H7 (cell line): ENCODE measurements at regions not wholly inside any gene's neighbourhood (a gene's known extent, or its start where the extent isn't known, plus 50 kb on each side); places are given as distances from the start of the nearest gene placed in this dataset.

Experiments
- DNase-seq: peaks from one replicate; pipeline ENCODE4 v3.0.0; 2012
- H3K27me3 ChIP-seq: 2 replicates; pipeline ENCODE4 v1.6.0; 2011; ENCODE audit warnings: mild to moderate bottlenecking, low read length; ENCODE audit not compliant: control insufficient read depth, insufficient read depth
- H3K36me3 ChIP-seq: replicated peaks from 2 replicates; pipeline ENCODE4 v1.5.1; 2011; ENCODE audit warnings: low read length; ENCODE audit not compliant: control insufficient read depth, insufficient read depth
- H3K4me3 ChIP-seq: 2 replicates; pipeline ENCODE4 v1.5.1; 2011; ENCODE audit warnings: low read depth, mild to moderate bottlenecking, control low read depth, low read length, moderate library complexity; ENCODE audit not compliant: insufficient read depth

DNA sequence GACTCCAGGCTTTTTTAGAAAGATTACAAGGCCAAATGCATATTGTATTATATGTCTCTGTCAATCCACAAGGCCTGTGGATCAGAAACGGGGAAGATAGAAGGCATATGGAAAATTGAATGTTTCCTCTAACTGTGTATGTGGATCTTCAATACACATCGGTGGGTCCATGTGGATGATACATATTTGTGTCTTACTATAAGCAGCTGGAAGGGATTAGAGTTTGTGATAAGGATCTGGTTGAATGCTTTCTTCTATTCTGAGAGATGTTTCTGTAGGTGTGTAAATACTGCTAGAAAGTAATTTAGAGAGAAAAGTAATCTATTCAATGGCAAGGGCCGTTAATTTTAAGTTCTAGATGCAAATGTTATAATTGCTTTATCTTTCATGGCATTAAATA is 137.8 kb upstream of the AKR1E2 start:
- H3K27me3 ChIP-seq, result no peaks in the 10 kb centered on the region
- no peak for DNase-seq
- H3K4me3 ChIP-seq, result no peak overlapping the region
- no peaks in the 10 kb centered on the region for H3K36me3 ChIP-seq

DNA sequence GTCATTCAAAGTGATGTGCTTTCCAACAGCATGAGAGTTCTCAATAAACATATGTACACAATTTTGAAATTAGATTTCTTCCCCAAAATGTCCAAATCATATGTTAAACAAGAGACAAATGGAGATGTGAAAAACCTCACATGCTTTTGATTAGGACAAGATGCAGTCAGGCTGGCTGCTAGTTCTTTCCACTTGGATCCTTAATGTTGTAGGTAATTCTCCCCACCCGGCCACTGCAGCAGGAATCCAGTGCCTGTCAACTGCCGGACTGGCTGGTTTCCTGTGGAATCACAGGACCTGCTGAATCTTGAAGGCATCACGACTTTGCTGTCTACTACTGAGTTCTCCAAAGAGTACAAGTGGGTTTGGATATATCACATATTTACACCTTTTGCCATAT is 138.6 kb upstream of the AKR1E2 start:
- no peak overlapping the region for H3K4me3 ChIP-seq
- no peaks in the 10 kb centered on the region for H3K36me3 ChIP-seq
- H3K27me3 ChIP-seq, result no peaks in the 10 kb centered on the region
- no peak for DNase-seq

DNA sequence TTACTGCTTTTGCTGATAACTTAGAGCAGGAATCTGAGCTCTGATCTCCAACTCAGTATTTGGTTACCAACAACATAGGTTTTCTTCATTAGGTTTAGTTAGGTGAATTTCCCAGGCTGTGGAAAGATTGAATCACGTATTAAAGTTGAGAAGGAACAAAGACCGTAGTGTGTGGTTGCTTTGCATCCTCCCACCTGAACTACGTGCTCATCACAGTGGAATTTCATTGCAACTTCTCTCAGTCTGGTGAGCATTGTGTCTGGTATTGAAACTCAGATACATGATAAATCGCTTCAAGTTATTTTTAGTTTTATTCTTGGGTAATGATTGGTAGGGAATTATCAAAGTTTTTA is 139.4 kb upstream of the AKR1E2 start:
- DNase-seq, result no peak
- Histone ChIP-seq H3K4me3 (no peak overlapping the region), H3K36me3 (no peaks in the 10 kb centered on the region)

DNA sequence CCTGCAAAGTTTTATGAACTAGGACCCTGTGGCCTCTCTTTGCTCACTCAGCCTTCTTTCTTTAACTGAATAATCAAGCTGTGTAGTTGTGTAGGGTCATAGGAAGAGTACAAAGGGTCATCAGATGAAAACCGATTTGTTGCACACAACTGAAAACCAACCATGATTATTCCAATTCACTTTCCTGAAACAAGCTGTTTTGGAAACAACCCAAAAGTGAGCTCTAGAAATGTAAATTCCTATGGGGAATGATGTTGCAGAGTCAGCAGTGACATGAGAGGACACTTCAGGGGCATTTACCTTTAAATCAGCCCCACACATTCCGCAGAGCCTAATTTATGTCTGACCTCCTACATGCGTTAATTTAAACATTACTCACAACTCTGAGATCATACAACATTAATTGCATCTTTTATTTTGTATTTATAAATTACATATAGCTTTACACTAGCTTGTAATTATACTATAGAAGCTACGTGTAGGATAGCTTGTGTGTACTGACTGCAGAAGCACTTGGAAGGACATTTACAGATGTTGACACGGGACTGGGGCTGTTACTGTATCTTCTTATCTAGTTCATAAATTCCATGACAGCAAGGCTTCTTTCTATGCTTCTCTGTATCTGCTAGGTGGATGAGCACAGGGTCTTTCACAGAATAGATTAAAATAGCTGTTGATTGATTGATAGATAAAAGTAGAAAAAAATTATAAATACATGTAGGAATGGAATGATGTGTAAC is 139.9 kb upstream of the AKR1E2 start:
- H3K36me3 ChIP-seq, result no peaks in the 10 kb centered on the region
- no peak overlapping the region for H3K4me3 ChIP-seq
- DNase-seq, result no peak

More for the DNA sequence above, 139.4 kb upstream of the AKR1E2 start:
- H3K27me3 ChIP-seq, result no peaks in the 10 kb centered on the region

GRCh38 chr10:4685491-4685890 is 140.5 kb upstream of the AKR1E2 start:
- Histone ChIP-seq H3K27me3 (no peaks in the 10 kb centered on the region), H3K36me3 (no peaks in the 10 kb centered on the region), H3K4me3 (no peak overlapping the region)
- no peak for DNase-seq

More for the DNA sequence above, 139.9 kb upstream of the AKR1E2 start:
- H3K27me3 ChIP-seq, result no peaks in the 10 kb centered on the region

DNA sequence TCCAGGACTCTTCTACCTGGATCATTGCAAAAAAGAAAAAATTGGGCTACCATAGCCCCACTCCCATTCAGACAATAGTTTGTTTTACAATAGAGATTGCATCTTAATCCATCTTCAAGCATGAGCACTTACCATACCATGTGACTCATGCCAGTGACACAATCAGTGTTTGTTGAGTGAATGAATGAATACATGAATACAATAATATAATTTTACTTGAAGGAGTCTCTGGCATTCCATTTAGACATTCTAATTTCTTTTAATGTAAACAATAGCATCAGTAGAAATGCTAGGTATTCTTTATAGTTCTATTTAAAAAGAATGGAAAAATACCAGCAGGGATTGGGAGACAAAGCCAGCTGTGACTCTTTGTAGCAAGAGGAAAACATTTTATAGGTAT is 141.6 kb upstream of the AKR1E2 start:
- no peaks in the 10 kb centered on the region for H3K27me3 ChIP-seq

DNA sequence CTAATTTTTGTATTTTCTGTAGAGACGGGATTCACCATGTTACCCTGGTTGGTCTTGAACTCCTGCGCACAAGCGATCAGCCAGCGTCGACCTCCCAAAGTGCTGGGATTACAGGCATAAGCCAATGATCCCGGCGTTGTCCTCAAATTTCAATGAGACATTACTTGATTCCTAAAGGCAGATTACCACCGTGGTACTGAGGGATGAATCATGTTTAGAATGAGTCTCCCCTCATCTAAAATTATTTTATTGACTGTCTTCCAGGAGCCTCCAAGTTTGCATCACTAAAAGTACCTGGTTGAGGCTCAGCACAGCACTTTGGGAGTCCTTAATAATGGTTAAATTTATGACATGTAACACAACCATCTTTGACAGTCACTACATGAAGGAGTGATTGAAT is 142.2 kb upstream of the AKR1E2 start:
- Histone ChIP-seq H3K36me3 (no peaks in the 10 kb centered on the region), H3K27me3 (no peaks in the 10 kb centered on the region), H3K4me3 (no peak overlapping the region)
- no peak for DNase-seq

More for the DNA sequence above, 141.6 kb upstream of the AKR1E2 start:
- DNase-seq, result no peak
- Histone ChIP-seq H3K4me3 (no peak overlapping the region), H3K36me3 (no peaks in the 10 kb centered on the region)

- H3K36me3 ChIP-seq, result no peaks in the 10 kb centered on the region
- no peak for DNase-seq
- H3K4me3 ChIP-seq, result no peak overlapping the region
- H3K27me3 ChIP-seq, result no peaks in the 10 kb centered on the region
These were observed 142.9 kb upstream of the AKR1E2 start for GRCh38 chr10:4683137-4683536.

GRCh38 chr10:4678951-4679671 is 146.9 kb upstream of the AKR1E2 start:
- Histone ChIP-seq H3K36me3 (no peaks in the 10 kb centered on the region), H3K27me3 (no peaks in the 10 kb centered on the region), H3K4me3 (no peak overlapping the region)
- no peak for DNase-seq

- Histone ChIP-seq H3K4me3 (no peak overlapping the region), H3K27me3 (no peaks in the 10 kb centered on the region), H3K36me3 (no peaks in the 10 kb centered on the region)
- no peak for DNase-seq
These were observed 147.7 kb upstream of the AKR1E2 start for GRCh38 chr10:4678023-4678950.

- no peak for DNase-seq
- Histone ChIP-seq H3K36me3 (no peaks in the 10 kb centered on the region), H3K4me3 (no peak overlapping the region), H3K27me3 (no peaks in the 10 kb centered on the region)
These were observed 148.5 kb upstream of the AKR1E2 start for GRCh38 chr10:4677296-4678021.

GRCh38 chr10:4676566-4676965 is 149.4 kb upstream of the AKR1E2 start:
- DNase-seq, result no peak
- Histone ChIP-seq H3K4me3 (no peak overlapping the region), H3K36me3 (no peaks in the 10 kb centered on the region), H3K27me3 (no peaks in the 10 kb centered on the region)

DNA sequence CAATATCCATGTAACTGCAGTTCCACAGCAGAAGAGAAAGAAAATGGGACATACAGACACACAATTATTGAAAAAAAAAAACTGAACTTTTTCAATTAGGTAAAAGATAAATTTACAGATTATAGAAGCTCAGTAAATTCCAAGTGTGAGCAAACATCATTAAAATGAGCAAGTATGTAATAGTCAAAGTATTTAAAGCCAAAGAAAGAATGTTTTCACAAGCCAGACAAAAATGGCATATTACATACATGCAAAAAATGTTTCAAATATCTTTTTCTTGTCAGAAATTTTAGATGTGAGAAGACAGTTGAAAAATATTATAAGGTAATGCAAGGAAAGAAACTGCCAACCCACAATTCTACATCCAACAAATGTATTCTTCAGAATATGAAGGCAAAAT is 150.2 kb upstream of the AKR1E2 start:
- Histone ChIP-seq H3K4me3 (no peak overlapping the region), H3K27me3 (no peaks in the 10 kb centered on the region), H3K36me3 (no peaks in the 10 kb centered on the region)
- no peak for DNase-seq
